NAMALWA (cell line): ENCODE measurements at regions not wholly inside any gene's neighbourhood (a gene's known extent, or its start where the extent isn't known, plus 50 kb on each side); places are given as distances from the start of the nearest gene placed in this dataset.
A peak's percentile ranks its signal among the peaks of the same experiment; 100 is the strongest.

Source experiments
- DNase-seq: peaks from one replicate; pipeline ENCODE4 v3.0.0-alpha.2; 2015; ENCODE audit warnings: low spot score

GRCh38 chr20:18999086-18999485 lies 185.5 kb downstream of the SCP2D1 start:
- DNase-seq: no peak

DNA sequence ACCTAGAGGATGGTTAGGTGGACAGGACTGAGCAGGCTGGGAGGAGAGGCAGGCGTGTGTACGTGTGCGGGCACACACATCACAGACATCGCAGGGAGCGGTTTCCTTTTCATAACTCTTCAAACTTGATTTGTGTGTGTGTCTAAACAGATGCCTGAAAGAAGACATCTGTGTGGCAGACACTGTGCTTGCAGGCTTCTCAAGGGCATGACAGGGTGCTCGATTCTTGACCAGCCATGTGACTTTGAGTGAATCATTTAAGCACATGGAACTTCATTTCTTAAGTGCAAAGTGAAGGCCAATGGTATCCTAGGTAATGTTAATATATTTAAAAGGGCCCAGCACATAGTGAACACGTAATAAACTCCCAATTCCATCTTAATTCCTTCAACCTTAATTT lies 186.5 kb downstream of the SCP2D1 start:
- DNase-seq: no peak

- no peak for DNase-seq
Observed at GRCh38 chr20:19001177-19001576, 187.6 kb downstream of the SCP2D1 start.

GRCh38 chr20:19003366-19004336 lies 190.1 kb downstream of the SCP2D1 start:
- no peak for DNase-seq

- no peak for DNase-seq
Observed at GRCh38 chr20:19004975-19005374, 191.4 kb downstream of the SCP2D1 start.

- DNase-seq: no peak
Observed at GRCh38 chr20:19008497-19008896, 194.9 kb downstream of the SCP2D1 start.

DNA sequence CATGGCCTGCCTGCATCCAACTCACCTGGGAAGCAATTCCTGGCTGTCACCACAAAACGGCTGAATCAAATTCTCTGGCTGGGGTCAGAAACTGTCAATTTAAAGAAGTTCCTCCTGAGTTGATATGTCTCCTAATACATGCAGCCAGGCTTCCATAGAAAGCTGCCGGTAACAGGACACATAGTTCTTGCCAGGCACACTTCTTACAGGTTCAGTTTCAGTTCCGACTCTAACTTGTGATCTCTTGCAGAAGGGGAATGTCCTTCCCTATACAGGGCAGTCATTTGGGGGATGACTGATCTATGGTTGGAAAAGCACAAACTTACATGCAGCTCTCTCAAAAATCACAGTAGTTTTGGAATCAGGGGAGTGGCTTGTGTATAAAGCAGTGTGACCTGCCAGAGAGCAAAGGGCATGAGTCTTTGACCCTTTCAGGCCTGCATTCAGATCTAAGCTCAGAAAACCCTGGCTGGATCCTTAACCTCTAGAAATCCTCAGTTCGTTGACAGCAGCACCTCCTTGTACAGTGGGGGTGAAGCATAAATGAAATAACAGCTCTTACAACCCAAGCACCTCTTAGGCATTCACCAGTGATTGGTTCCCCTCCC lies 195.6 kb downstream of the SCP2D1 start:
- no peak for DNase-seq

DNA sequence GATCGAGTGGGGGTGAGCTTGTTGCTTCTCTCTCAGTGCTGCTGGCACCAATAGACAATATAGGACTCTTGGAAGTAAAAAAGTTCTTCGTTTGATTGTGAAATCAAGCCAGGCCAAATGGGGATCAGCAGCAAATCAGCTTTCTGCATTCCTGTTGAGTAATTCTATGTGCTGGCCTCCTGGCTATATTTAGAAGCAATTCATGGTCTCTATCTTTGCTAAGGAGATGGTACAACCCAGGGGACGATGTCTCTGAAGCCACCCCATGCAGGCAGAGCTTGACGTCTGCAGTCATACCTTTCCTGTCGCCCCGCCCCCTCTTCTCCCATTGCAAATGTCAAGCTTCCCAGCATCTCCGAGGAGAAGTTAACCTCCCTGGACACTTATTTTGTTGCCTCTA lies 199.1 kb downstream of the SCP2D1 start:
- no peak for DNase-seq

DNA sequence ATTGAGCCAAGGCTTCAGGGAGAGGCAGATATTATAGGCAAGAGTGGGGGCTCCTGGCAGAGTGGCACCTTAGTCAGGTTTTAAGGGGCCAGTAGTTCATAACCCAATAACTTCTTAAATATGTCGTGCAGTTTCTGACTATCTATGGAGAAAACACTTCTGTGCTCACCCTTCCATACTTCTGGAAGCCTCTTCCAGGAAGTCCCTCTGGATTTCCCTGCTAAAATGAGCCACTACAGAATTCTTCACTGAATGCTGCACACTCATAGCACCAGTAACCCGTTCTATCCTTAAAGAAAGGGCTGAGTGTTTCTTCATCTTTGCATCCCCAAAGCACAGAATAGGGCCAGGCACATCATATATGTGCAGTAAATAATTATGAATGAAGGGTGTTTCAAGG lies 198.5 kb upstream of the SLC24A3 start:
- no peak for DNase-seq

- no peak for DNase-seq
Observed at GRCh38 chr20:19015351-19016139, 196.9 kb upstream of the SLC24A3 start.

DNA sequence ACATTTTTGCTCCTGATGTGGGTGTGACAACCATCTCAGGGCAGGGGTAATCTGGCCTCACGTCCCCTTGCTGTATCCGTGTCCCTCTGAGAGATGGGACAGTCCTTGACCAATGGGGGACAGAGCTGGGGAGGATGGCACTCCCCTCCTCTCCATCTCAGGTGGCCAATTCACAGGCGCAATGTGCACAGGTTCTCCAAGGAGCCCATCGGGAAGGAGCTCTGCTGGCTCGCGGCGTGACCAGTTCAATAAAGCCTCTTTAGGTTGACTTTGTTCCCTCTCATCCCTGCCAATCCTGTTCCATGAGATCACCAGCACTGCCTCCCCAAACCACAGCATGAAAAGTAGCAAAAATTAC lies 196.3 kb upstream of the SLC24A3 start:
- no peak for DNase-seq

DNA sequence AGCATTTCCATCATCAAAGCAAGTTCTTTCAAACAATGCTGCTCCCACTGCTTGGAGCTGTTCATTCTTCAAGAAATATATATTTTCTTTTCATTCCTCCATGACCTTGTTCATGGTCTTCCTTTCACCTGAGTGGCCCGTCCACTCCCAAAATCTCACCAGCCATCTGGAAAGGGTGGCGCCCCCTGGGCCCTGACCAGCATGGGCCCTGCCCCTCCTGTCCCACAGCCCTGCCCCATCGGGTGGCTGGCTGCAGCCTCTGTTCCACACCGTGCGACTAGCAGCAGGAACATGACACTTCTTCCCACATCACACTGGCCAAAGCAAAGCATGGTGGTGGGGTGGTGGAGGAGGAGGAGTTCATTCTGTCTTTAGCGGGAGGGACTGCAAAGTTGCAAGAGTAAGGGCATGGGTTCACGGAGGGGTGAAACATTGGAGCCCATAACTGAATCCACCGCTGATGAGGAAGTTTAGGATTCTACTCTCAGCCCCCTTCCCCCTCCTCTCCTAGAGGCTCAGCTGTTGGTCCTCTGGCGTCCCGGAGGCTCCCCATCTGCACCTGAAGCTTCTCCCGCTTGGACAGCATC lies 195.2 kb upstream of the SLC24A3 start:
- DNase-seq: no peak

GRCh38 chr20:19018881-19019280 lies 193.6 kb upstream of the SLC24A3 start:
- DNase-seq: no peak

DNA sequence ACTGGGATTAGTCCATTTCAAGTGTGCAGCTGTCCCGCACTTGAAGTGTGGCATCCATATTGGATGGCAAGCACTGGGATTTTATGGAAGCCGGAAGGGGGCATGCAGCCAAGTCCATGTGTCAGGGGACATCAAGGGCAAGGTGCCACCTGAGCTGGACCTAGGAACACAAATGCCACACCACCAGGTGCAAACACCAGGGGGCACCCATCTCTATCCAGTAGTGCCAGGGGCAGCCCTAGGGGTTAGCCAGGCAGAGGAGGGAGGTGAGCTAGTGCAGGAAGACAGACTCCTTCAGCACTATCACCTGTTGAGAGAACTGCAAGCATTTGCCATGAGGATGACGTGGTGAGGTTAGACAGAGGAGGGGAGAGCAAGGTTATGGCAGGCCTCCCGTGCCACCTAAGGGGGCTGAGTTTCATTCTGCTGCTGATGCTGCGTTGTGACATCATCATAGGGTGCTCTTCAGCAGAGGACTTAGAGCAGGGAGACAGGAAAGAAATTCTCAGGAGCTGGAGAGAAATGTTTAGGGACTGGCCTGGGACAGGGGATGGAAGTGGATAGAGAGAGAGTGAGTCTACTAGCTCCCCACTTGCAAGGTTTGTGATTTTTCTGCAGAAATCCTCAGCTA lies 192.6 kb upstream of the SLC24A3 start:
- DNase-seq: no peak

GRCh38 chr20:19021406-19022117 lies 190.9 kb upstream of the SLC24A3 start:
- DNase-seq: no peak

- DNase-seq: no peak
Observed at GRCh38 chr20:19022118-19022575, 190.3 kb upstream of the SLC24A3 start.

GRCh38 chr20:19022791-19023448 lies 189.5 kb upstream of the SLC24A3 start:
- DNase-seq: peak; percentile 17

- DNase-seq: no peak
Observed at GRCh38 chr20:19024296-19025035, 188.0 kb upstream of the SLC24A3 start.

- no peak for DNase-seq
Observed at GRCh38 chr20:19025430-19026120, 186.9 kb upstream of the SLC24A3 start.
